Heart left ventricle (tissue), 16 donors: ENCODE measurements at regions not wholly inside any gene's neighbourhood (a gene's known extent, or its start where the extent isn't known, plus 50 kb on each side); places are given as distances from the start of the nearest gene placed in this dataset.
"Not testable (repeated sequence)": the region's sequence is repeated elsewhere in the genome, so short reads cannot be mapped to it uniquely, and the experiment has no call there.

Source experiments
- ATAC-seq, 4 donors: fragments of 200-7000 bp; cut with Tn5 transposase; one replicate each; pipeline ENCODE4 v1.9.1; 2020 to 2022; ENCODE audit warnings: moderate library complexity in 4 of 4, mild to moderate bottlenecking in 3 of 4, moderate number of reproducible peaks in 1 of 4
- DNase-seq, 5 donors: peaks; one replicate each; pipeline ENCODE4 v3.0.0-alpha.2; 2020
- H3K27ac ChIP-seq, 12 donors: fragments of 200-600 bp; sonication (generic) in 4 of 12; one replicate each; pipeline versions ENCODE4 v1.5.0 to v1.8.0; 2016 to 2022; ENCODE audit warnings: mild to moderate bottlenecking in 2 of 12
- H3K27me3 ChIP-seq, 9 donors: fragments of 200-600 bp; sonication (generic) in 2 of 9; one replicate each; pipeline versions ENCODE4 v1.5.1 to v1.8.0; 2016 to 2022; ENCODE audit warnings: mild to moderate bottlenecking in 3 of 9
- H3K36me3 ChIP-seq, 9 donors: fragments of 200-600 bp; sonication (generic) in 2 of 9; one replicate each; pipeline versions ENCODE4 v1.5.0 to v1.8.0; 2018 to 2022; ENCODE audit warnings: mild to moderate bottlenecking in 2 of 9
- H3K4me1 ChIP-seq, 12 donors: fragments of 200-600 bp; sonication (generic) in 4 of 12; one replicate each; pipeline versions ENCODE4 v1.5.0 to v1.8.0; 2016 to 2022; ENCODE audit warnings: mild to moderate bottlenecking in 3 of 12
- H3K4me3 ChIP-seq, 12 donors: fragments of 200-600 bp; sonication (generic) in 4 of 12; one replicate each; pipeline versions ENCODE4 v1.5.0 to v1.8.0; 2017 to 2022; ENCODE audit warnings: mild to moderate bottlenecking in 9 of 12, moderate library complexity in 4 of 12
- H3K9me3 ChIP-seq, 12 donors: fragments of 200-600 bp; sonication (generic) in 4 of 12; one replicate each; pipeline versions ENCODE4 v1.5.0 to v1.8.0; 2016 to 2022; ENCODE audit warnings: mild to moderate bottlenecking in 1 of 12
- CTCF ChIP-seq, 12 donors: fragments of 200-600 bp; sonication (generic) in 4 of 12; IDR thresholded peaks; one replicate each; pipeline versions ENCODE4 v1.5.0 to v1.8.0; 2018 to 2022; ENCODE audit warnings: antibody characterized with exemption in 12 of 12, mild to moderate bottlenecking in 5 of 12
- WGBS, 4 donors: extraction: QIAGEN DNeasy Blood & Tissue Kit in 2 of 4; methylation state at CpG; one replicate each; pipeline versions ENCODE4 v1.1.5 to v1.1.7; 2013 to 2018; 5-methylcytosine and 5-hydroxymethylcytosine counted together
- intact Hi-C, 10 donors: fragments of 100-400 bp; cut with DNase I; formaldehyde crosslinking; loops; one replicate each; pipeline versions ENCODE4 v1.11.1 to v1.14.2; 2022
- donor health status: ischemic (EF 13 %, LVEDD 7.1; RV severe dilation, severe dysfunction).
- donor health status: healthy with polysubstance abuse.
- donor health status: DM: no; HTN: yes; CAD: no.
- donor health status: DM: no; HTN: no; CAD: no.
- donor health status: ischemic (EF 25% LVEDD 6.9; RV normal size, moderate dysfunction).
- donor health status: ischemic (EF 25% LVEDD 5.7; RV mildly dilated, moderate dysfunction).
- donor health status: healthy.
- donor health status: DM: yes; HTN: yes; CAD: no.
- donor health status: ischemic (EF 35%, LVEDD 5.7; RV mildly dilated, moderate dysfunction).
- donor health status: nonischemic (EF 11% LVEDD 7.7; RV severe dilation, severe dysfunction).
- donor health status: DM: yes; HTN: yes; CAD: no.
- donor health status: PGD.
- donor health status: ischemic (EF 29% LVEDD 5.4; RV normal size, mild dysfunction).
- donor health status: nonischemic (EF 23%, LVEDD 6.1; RV moderate dilation, normal function).

GRCh38 chrX:115840729-115841409 lies 279.9 kb downstream of the PLS3 start:
- ATAC-seq, H3K4me3 ChIP-seq, H3K36me3 ChIP-seq, intact Hi-C loops, H3K9me3 ChIP-seq, H3K27ac ChIP-seq, H3K27me3 ChIP-seq, H3K4me1 ChIP-seq: not testable (repeated sequence)
- 5% methylated on average over 14 of the region's 33 CpGs; no CpG with 5 or more reads in 3 of the 4 donors for WGBS, 4 donors
- peak in 2 of 5 donors; percentile 0 to 2 for DNase-seq

- intact Hi-C loops, H3K4me3 ChIP-seq, H3K4me1 ChIP-seq, ATAC-seq, H3K9me3 ChIP-seq, H3K27me3 ChIP-seq, H3K36me3 ChIP-seq: not testable (repeated sequence)
- DNase-seq = peak in 2 of 5 donors; percentile 0 to 13
- 97% methylated on average over 5 of the region's 23 CpGs; no CpG with 5 or more reads in 3 of the 4 donors for WGBS, 4 donors
- peak overlapping the region in 1 of 12 donors; percentile 35 for H3K27ac ChIP-seq
Measured at GRCh38 chrX:115850986-115851385, 290.0 kb downstream of the PLS3 start.

DNA sequence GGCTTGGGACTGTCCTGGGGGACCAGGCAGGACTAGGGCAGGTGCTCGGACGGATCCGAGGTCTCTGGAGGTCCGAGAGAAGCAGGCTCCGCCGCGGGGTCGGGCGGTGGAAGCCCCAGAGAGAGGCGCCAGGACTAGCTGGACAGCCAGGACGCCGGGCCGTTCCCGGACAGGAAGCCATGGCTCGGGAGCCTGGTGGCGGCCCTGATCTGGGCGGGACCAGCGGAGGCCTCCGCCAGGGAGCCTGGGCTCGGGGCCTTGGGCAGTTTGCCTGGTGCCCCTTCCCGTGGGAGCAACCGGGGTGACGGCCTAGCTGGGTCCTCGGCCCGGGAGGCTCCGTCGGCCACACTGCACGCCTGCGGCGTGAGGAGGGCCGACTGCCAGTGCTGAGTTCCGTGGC lies 292.3 kb downstream of the PLS3 start:
- H3K4me1 ChIP-seq, ATAC-seq, intact Hi-C loops, H3K4me3 ChIP-seq, H3K36me3 ChIP-seq, DNase-seq, H3K27ac ChIP-seq, H3K27me3 ChIP-seq, H3K9me3 ChIP-seq: not testable (repeated sequence)
- WGBS, 4 donors = 96 to 98% methylated on average over 7 to 12 of the region's 32 CpGs; no CpG with 5 or more reads in 2 of the 4 donors

DNA sequence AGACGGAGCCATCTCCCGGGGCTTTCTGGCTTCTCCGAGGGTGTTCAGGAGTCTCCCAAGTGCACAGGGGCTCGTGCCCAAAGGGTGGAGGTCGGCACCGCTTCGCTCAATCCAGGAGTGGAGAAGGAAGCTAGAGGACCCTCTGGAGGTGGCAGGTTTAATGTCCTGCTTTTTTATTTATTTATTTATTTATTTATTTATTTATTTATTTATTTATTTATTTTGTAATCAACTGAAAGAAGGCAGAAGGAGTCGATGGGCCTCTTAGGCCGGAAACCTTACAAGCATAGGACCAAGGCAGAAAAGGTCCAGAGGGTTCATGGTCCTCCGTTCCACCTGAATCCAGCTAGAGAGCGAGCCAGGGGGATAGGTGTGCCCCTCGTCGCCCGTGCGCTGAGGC lies 289.4 kb upstream of the AGTR2 start:
- H3K36me3 ChIP-seq, ATAC-seq, H3K4me3 ChIP-seq, H3K27ac ChIP-seq, H3K4me1 ChIP-seq, DNase-seq, H3K27me3 ChIP-seq, intact Hi-C loops, H3K9me3 ChIP-seq: not testable (repeated sequence)
- 86 to 96% (median 89%) methylated on average over 1 to 5 of the region's 15 CpGs for WGBS, 4 donors

DNA sequence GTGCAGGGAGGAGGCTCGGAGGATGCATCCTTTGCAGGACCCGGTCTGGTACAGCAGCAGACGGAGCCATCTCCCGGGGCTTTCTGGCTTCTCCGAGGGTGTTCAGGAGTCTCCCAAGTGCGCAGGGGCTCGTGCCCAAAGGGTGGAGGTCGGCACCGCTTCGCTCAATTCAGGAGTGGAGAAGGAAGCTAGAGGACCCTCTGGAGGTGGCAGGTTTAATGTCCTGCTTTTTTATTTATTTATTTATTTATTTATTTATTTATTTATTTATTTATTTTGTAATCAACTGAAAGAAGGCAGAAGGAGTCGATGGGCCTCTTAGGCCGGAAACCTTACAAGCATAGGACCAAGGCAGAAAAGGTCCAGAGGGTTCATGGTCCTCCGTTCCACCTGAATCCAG lies 286.4 kb upstream of the AGTR2 start:
- H3K36me3 ChIP-seq, H3K9me3 ChIP-seq, DNase-seq, intact Hi-C loops, H3K4me1 ChIP-seq, H3K27me3 ChIP-seq, ATAC-seq, H3K4me3 ChIP-seq, H3K27ac ChIP-seq: not testable (repeated sequence)
- 93 to 100% methylated on average over 1 to 4 of the region's 13 CpGs; no CpG with 5 or more reads in 2 of the 4 donors for WGBS, 4 donors

DNA sequence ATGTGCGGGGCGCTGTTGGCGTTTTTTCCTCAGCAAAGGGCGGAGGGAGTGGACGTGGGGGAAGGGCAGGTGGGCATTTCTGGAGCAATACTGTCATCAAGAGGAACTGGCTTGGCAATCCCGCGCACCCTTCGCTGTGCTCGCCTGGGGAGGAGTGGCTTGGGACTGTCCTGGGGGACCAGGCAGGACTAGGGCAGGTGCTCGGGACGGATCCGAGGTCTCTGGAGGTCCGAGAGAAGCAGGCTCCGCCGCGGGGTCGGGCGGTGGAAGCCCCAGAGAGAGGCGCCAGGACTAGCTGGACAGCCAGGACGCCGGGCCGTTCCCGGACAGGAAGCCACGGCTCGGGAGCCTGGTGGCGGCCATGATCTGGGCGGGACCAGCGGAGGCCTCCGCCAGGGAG lies 282.5 kb upstream of the AGTR2 start:
- H3K4me3 ChIP-seq = peak overlapping the region in 3 of 12 donors; percentile 6 to 50 (median 37)
- H3K36me3 ChIP-seq, H3K9me3 ChIP-seq, H3K4me1 ChIP-seq, ATAC-seq, H3K27me3 ChIP-seq, intact Hi-C loops: not testable (repeated sequence)
- peak in 1 of 12 donors; percentile 46 for TF ChIP-seq CTCF (IDR thresholded peaks at IDR 0.05)
- H3K27ac ChIP-seq = peak overlapping the region in 4 of 12 donors; percentile 58 to 88 (median 74)
- peak in 2 of 5 donors; percentile 77 to 81 for DNase-seq
- WGBS, 4 donors = 47 to 94% methylated on average over 13 to 18 of the region's 29 CpGs; no CpG with 5 or more reads in 2 of the 4 donors

- peak overlapping the region in 1 of 12 donors; percentile 37 for H3K4me3 ChIP-seq
- H3K27ac ChIP-seq = not testable (repeated sequence)
Measured at GRCh38 chrX:115888519-115888918, 282.0 kb upstream of the AGTR2 start.

More at GRCh38 chrX:115888519-115888918, 282.0 kb upstream of the AGTR2 start:
- ATAC-seq, H3K36me3 ChIP-seq, H3K9me3 ChIP-seq, H3K27me3 ChIP-seq, intact Hi-C loops: not testable (repeated sequence)
- H3K4me1 ChIP-seq = peaks cover 0 to 13% (median 0%) of the 10 kb centered on the region in 12 donors
- peak in 1 of 5 donors; percentile 38 for DNase-seq
- WGBS, 4 donors = 76% methylated on average over 22 of the region's 39 CpGs; no CpG with 5 or more reads in 3 of the 4 donors
